Fibroblast of lung (primary cell): ENCODE measurements at regions not wholly inside any gene's neighbourhood (a gene's known extent, or its start where the extent isn't known, plus 50 kb on each side); places are given as distances from the start of the nearest gene placed in this dataset.

Experiments
- DNase-seq, 2 donors: peaks; one replicate each; pipeline versions ENCODE4 v3.0.0 to v3.0.0-alpha.2; 2010; ENCODE audit warnings: low read depth in 2 of 2
- H2AFZ ChIP-seq: 2 replicates; pipeline ENCODE4 v1.5.1; 2012; ENCODE audit warnings: low read length, control low read depth, inconsistent platforms
- H3K27ac ChIP-seq: 2 replicates; pipeline ENCODE4 v1.5.1; 2011; ENCODE audit warnings: low read length, control low read depth; ENCODE audit not compliant: insufficient read depth
- H3K27me3 ChIP-seq: 2 replicates; pipeline ENCODE4 v1.5.1; 2011; ENCODE audit warnings: mild to moderate bottlenecking, low read length; ENCODE audit not compliant: control insufficient read depth, insufficient read depth
- H3K36me3 ChIP-seq: 2 replicates; pipeline ENCODE4 v1.5.1; 2011; ENCODE audit warnings: low read length; ENCODE audit not compliant: control insufficient read depth, insufficient read depth
- H3K4me1 ChIP-seq: 2 replicates; pipeline ENCODE4 v1.5.1; 2011; ENCODE audit warnings: low read length; ENCODE audit not compliant: control insufficient read depth, insufficient read depth; ENCODE audit errors: extremely low read depth
- H3K4me2 ChIP-seq: 2 replicates; pipeline ENCODE4 v1.5.1; 2011; ENCODE audit warnings: low read length, control low read depth; ENCODE audit not compliant: insufficient read depth; ENCODE audit errors: extremely low read depth
- H3K4me3 ChIP-seq, 4 experiments: fragments of 200-600 bp in 1 of 4; sonication (generic) in 1 of 4; replicated peaks in 1 of 4; 2 replicates each; pipeline ENCODE4 v1.5.1; 2011 to 2016; ENCODE audit warnings: low read length in 4 of 4, low read depth in 3 of 4, mild to moderate bottlenecking in 3 of 4, control low read depth in 2 of 4, inconsistent platforms in 1 of 4, mixed read lengths in 1 of 4; ENCODE audit not compliant: insufficient read depth in 1 of 4; ENCODE audit errors: control extremely low read depth in 1 of 4
- H3K79me2 ChIP-seq: 2 replicates; pipeline ENCODE4 v1.5.1; 2012; ENCODE audit warnings: mild to moderate bottlenecking, low read length, inconsistent platforms; ENCODE audit not compliant: control insufficient read depth, insufficient read depth
- H3K9ac ChIP-seq: 2 replicates; pipeline ENCODE4 v1.5.1; 2011; ENCODE audit warnings: mild to moderate bottlenecking, low read length, control low read depth; ENCODE audit not compliant: insufficient read depth
- H3K9me3 ChIP-seq: 2 replicates; pipeline ENCODE4 v1.5.1; 2012; ENCODE audit warnings: low read depth, low read length; ENCODE audit not compliant: control insufficient read depth, insufficient read depth
- H4K20me1 ChIP-seq: 2 replicates; pipeline ENCODE4 v1.5.1; 2011; ENCODE audit warnings: low read length; ENCODE audit not compliant: control insufficient read depth, insufficient read depth; ENCODE audit errors: extremely low read depth
- CTCF ChIP-seq, 2 donors: IDR thresholded peaks in 1 of 2; conservative IDR thresholded peaks in 1 of 2; 1 replicate in 1 of 2; 2 replicates in 1 of 2; pipeline ENCODE4 v1.5.1; 2011 to 2012; ENCODE audit warnings: low read length in 2 of 2, control low read depth in 1 of 2, inconsistent platforms in 1 of 2, low read depth in 1 of 2, mild to moderate bottlenecking in 1 of 2
- EZH2 ChIP-seq: IDR thresholded peaks from 2 replicates; pipeline ENCODE4 v1.5.1; 2012; ENCODE audit warnings: low read length, control low read depth, mild to moderate bottlenecking; ENCODE audit errors: missing control alignments

GRCh38 chr12:63382930-63383329 lies 231.9 kb upstream of the AVPR1A start:
- no peak overlapping the region for H3K9ac ChIP-seq
- no peaks in the 10 kb centered on the region for H3K79me2 ChIP-seq
- peak in 1 of 2 donors; percentile 6 for DNase-seq
- TF ChIP-seq EZH2 (no peak), CTCF (conservative IDR thresholded peaks at IDR 0.05 in 1 of 2, IDR thresholded peaks at IDR 0.05 in 1 of 2; ENCODE audit: low read depth in 1 of 2, low read length in 2 of 2) (no peak)
- no peaks in the 10 kb centered on the region for H4K20me1 ChIP-seq
- H3K9me3 ChIP-seq, result no peaks in the 10 kb centered on the region
- no peaks in the 10 kb centered on the region for H3K27me3 ChIP-seq
- H3K36me3 ChIP-seq, result no peaks in the 10 kb centered on the region
- H3K4me1 ChIP-seq, result no peaks in the 10 kb centered on the region
- no peak overlapping the region for H3K4me3 ChIP-seq
- no peak overlapping the region for H2AFZ ChIP-seq
- no peak overlapping the region for H3K27ac ChIP-seq
- no peak overlapping the region for H3K4me2 ChIP-seq

GRCh38 chr12:63362791-63363190 lies 211.8 kb upstream of the AVPR1A start:
- Histone ChIP-seq H3K4me2 (no peak overlapping the region), H3K4me3 (no peak overlapping the region), H3K27ac (no peak overlapping the region), H3K27me3 (no peaks in the 10 kb centered on the region), H3K36me3 (no peaks in the 10 kb centered on the region), H3K4me1 (no peaks in the 10 kb centered on the region), H4K20me1 (no peaks in the 10 kb centered on the region), H3K9ac (no peak overlapping the region), H3K9me3 (no peaks in the 10 kb centered on the region), H2AFZ (no peak overlapping the region), H3K79me2 (no peaks in the 10 kb centered on the region)
- TF ChIP-seq CTCF (conservative IDR thresholded peaks at IDR 0.05 in 1 of 2, IDR thresholded peaks at IDR 0.05 in 1 of 2; ENCODE audit: low read depth in 1 of 2, low read length in 2 of 2) (no peak), EZH2 (no peak)
- DNase-seq, result peak; percentile 5 to 70

- no peak for TF ChIP-seq CTCF (conservative IDR thresholded peaks at IDR 0.05 in 1 of 2, IDR thresholded peaks at IDR 0.05 in 1 of 2; ENCODE audit: low read depth in 1 of 2, low read length in 2 of 2)
- no peak for TF ChIP-seq EZH2
- Histone ChIP-seq H3K4me2 (no peak overlapping the region), H3K4me3 (no peak overlapping the region), H3K36me3 (no peaks in the 10 kb centered on the region), H3K9ac (no peak overlapping the region), H2AFZ (no peak overlapping the region), H4K20me1 (no peaks in the 10 kb centered on the region), H3K4me1 (no peaks in the 10 kb centered on the region), H3K27ac (no peak overlapping the region), H3K79me2 (no peaks in the 10 kb centered on the region), H3K27me3 (no peaks in the 10 kb centered on the region), H3K9me3 (no peaks in the 10 kb centered on the region)
- no peak for DNase-seq
Observed at GRCh38 chr12:63362166-63362565, 211.2 kb upstream of the AVPR1A start.
